ENCODE measurements at regions not wholly inside any gene's neighbourhood (a gene's known extent, or its start where the extent isn't known, plus 50 kb on each side); places are given as distances from the start of the nearest gene placed in this dataset.

- Histone ChIP-seq H3K4me1 (no peaks in the 10 kb centered on the region), H3K9me3 (no peaks in the 10 kb centered on the region), H3K27ac (no peak overlapping the region), H3K36me3 (ENCODE audit: low read depth, missing control alignments) (no peaks in the 10 kb centered on the region), H3K4me3 (no peak overlapping the region), H3K27me3 (no peaks in the 10 kb centered on the region)
- WGBS, 2 donors: 49 to 52% methylated on average over 3 of the region's 3 CpGs
- TF ChIP-seq, protein P1, sequence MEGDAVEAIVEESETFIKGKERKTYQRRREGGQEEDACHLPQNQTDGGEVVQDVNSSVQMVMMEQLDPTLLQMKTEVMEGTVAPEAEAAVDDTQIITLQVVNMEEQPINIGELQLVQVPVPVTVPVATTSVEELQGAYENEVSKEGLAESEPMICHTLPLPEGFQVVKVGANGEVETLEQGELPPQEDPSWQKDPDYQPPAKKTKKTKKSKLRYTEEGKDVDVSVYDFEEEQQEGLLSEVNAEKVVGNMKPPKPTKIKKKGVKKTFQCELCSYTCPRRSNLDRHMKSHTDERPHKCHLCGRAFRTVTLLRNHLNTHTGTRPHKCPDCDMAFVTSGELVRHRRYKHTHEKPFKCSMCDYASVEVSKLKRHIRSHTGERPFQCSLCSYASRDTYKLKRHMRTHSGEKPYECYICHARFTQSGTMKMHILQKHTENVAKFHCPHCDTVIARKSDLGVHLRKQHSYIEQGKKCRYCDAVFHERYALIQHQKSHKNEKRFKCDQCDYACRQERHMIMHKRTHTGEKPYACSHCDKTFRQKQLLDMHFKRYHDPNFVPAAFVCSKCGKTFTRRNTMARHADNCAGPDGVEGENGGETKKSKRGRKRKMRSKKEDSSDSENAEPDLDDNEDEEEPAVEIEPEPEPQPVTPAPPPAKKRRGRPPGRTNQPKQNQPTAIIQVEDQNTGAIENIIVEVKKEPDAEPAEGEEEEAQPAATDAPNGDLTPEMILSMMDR (IDR thresholded peaks at IDR 0.05): no peak
- TF ChIP-seq POLR2A (IDR thresholded peaks at IDR 0.05): no peak
- intact Hi-C loops (cut with DNase I; ENCODE audit: low total_unique reads): no loop called here
- no peak for DNase-seq
Measured at GRCh38 chr4:181971973-181972372, 271.2 kb upstream of the TENM3 start.

DNA sequence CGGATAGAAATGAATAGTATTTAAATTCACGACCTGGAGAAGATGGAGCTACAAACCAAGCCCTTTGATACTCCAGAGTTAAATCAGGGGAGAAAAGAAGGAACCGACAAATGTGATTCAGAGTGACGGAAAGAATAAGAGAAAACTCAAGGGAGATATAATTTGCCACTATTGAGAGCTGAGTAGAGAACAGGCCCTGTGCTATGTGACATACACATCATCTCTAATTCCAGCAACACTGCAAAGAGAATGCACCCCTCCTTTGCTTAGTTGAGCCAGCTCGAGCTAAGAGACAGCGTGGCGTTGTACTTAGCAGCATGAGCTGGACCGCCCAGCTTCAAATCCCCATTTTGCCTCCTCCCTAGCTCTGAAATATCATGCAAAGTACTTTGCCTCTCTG lies 266.4 kb upstream of the TENM3 start:
- DNase-seq: no peak
- H3K4me1 ChIP-seq: no peaks in the 10 kb centered on the region
- WGBS, 2 donors: 84% methylated on average over 8 of the region's 8 CpGs
- no peak overlapping the region for H3K4me3 ChIP-seq
- no peaks in the 10 kb centered on the region for H3K36me3 ChIP-seq (ENCODE audit: low read depth, missing control alignments)
- intact Hi-C loops (cut with DNase I; ENCODE audit: low total_unique reads): no loop called here
- H3K9me3 ChIP-seq: no peaks in the 10 kb centered on the region
- no peak overlapping the region for H3K27ac ChIP-seq
- TF ChIP-seq, protein P1 (IDR thresholded peaks at IDR 0.05): no peak
- no peak for TF ChIP-seq POLR2A (IDR thresholded peaks at IDR 0.05)
- no peaks in the 10 kb centered on the region for H3K27me3 ChIP-seq

GRCh38 chr4:181982437-181982836 lies 260.8 kb upstream of the TENM3 start:
- DNase-seq: no peak
- H3K9me3 ChIP-seq: no peaks in the 10 kb centered on the region
- H3K27ac ChIP-seq: no peak overlapping the region
- H3K4me3 ChIP-seq: no peak overlapping the region
- no peaks in the 10 kb centered on the region for H3K27me3 ChIP-seq
- TF ChIP-seq, protein P1 (IDR thresholded peaks at IDR 0.05): no peak
- no peak for TF ChIP-seq POLR2A (IDR thresholded peaks at IDR 0.05)
- H3K4me1 ChIP-seq: no peaks in the 10 kb centered on the region
- intact Hi-C loops (cut with DNase I; ENCODE audit: low total_unique reads): no loop called here
- no peaks in the 10 kb centered on the region for H3K36me3 ChIP-seq (ENCODE audit: low read depth, missing control alignments)
- 56 to 67% methylated on average over 2 of the region's 2 CpGs for WGBS, 2 donors

- WGBS, 2 donors: 79 to 83% methylated on average over 6 of the region's 6 CpGs
Measured at GRCh38 chr4:181982856-181983255, 260.3 kb upstream of the TENM3 start.

DNA sequence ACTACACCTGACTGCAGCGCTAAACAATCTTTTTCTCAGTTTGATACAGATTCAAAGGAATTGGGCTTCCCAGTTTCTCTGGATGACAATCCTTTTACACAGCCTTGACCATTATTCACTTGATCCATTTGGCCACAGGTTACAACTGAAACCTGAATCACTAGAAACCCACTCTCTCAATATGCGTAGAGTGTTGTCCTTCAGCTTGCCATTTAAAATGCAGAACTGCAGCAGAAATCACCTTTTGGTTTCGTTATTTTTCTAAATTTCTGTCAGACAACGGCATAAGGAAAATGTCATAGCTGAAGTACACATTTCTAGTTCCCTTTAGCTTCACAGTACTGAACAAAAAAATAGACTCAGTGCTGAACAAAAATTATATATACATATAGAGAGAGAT lies 255.8 kb upstream of the TENM3 start:
- Histone ChIP-seq H3K9me3 (no peaks in the 10 kb centered on the region), H3K27me3 (no peaks in the 10 kb centered on the region), H3K36me3 (ENCODE audit: low read depth, missing control alignments) (no peaks in the 10 kb centered on the region), H3K4me3 (no peak overlapping the region), H3K27ac (no peak overlapping the region), H3K4me1 (no peaks in the 10 kb centered on the region)
- intact Hi-C loops (cut with DNase I; ENCODE audit: low total_unique reads): no loop called here
- 83 to 93% methylated on average over 4 of the region's 4 CpGs for WGBS, 2 donors
- no peak for DNase-seq
- TF ChIP-seq POLR2A (IDR thresholded peaks at IDR 0.05): no peak
- TF ChIP-seq, protein P1 (IDR thresholded peaks at IDR 0.05): no peak

More at GRCh38 chr4:181982856-181983255, 260.3 kb upstream of the TENM3 start:
- no peak for TF ChIP-seq POLR2A (IDR thresholded peaks at IDR 0.05)
- TF ChIP-seq, protein P1 (IDR thresholded peaks at IDR 0.05): no peak
- Histone ChIP-seq H3K4me1 (no peaks in the 10 kb centered on the region), H3K27ac (no peak overlapping the region), H3K4me3 (no peak overlapping the region), H3K36me3 (ENCODE audit: low read depth, missing control alignments) (no peaks in the 10 kb centered on the region), H3K9me3 (no peaks in the 10 kb centered on the region), H3K27me3 (no peaks in the 10 kb centered on the region)
- intact Hi-C loops (cut with DNase I; ENCODE audit: low total_unique reads): no loop called here
- DNase-seq: no peak
